GM21723 (cell line): ENCODE measurements at regions not wholly inside any gene's neighbourhood (a gene's known extent, or its start where the extent isn't known, plus 50 kb on each side); places are given as distances from the start of the nearest gene placed in this dataset.
"Not testable (repeated sequence)": the region's sequence is repeated elsewhere in the genome, so short reads cannot be mapped to it uniquely, and the experiment has no call there.

Experiments used
- ATAC-seq: cut with Tn5 transposase; IDR thresholded peaks from one replicate; pipeline ENCODE4 v1.9.1; 2021; ENCODE audit warnings: mild to moderate bottlenecking, moderate library complexity; ENCODE audit not compliant: unreplicated experiment

DNA sequence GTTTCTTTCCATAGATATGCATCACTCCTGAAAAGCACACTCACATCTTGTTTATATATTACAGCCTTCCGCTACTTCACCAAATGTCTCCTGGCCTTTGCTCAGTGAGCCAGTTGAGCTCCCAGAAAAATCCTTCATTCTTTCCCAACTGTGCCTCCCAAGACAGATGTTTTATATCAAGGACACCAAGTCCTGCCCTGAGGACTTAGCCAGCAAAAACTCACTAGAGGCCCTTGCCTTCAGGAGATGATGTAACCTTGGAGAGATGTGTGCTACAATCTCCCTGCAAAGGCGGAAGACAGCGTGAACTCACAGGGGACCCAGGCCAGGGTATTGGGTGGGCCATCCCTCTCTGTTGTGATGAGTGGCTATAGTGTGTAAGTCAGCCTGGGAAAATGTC is 86.1 kb upstream of the CTAGE1 start:
- no peak for ATAC-seq

DNA sequence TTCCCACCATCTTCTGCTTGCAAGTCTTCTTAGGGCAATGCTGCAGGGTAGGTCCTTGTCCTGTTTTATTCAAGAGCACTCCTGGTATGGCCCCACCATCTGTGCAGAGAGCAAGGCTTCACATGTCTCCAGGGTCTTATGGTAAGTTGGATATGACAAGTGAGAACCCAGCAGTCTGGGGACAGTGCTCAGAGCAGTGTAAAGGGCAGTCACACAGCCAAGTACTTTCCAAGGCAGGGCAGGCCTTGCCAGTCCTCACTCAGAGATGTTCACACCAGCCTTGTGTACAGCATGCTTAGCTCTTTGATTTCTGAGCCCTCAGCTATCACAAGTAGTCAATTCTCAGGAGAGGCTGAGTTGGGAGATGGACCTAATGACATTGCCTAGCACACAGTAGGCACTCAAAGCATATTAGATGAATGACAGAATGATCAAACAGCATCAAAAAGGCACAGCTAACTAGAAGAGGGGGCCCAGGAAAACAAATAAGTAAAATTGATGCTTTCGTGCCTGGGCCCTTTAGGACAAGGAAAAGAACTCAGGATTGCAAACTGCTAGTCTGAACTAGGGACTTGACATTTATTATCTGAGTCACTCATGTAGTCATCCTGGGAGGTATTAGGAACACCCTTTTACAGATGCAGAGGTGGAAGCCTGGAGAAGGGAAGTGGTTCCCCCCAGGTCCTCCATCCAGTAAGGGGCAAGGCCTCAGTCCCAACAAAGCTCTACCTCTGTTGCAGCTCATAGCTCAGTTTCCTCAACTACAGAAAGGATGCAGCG is 86.7 kb upstream of the CTAGE1 start:
- no peak for ATAC-seq

DNA sequence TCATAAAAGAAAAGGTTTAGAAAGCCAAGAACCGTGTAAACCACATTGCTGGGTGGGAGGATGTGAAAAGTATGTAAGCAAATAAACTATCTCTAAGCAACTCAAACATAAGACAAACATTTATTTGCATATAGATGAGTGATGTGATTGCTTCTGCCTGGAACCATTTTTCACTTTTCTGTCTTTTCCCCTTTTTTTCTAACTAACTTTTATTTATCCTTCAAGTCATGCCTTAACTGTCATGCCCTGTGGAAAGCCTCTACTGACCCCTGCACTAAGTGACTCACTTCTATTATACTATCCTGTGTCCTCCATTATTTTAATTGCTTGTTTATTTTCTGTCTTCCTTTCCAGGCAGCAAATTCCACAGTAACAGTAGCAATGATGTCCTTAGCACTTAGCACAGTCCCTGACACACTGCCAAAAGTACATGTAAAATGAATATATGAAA is 87.5 kb upstream of the CTAGE1 start:
- no peak for ATAC-seq

DNA sequence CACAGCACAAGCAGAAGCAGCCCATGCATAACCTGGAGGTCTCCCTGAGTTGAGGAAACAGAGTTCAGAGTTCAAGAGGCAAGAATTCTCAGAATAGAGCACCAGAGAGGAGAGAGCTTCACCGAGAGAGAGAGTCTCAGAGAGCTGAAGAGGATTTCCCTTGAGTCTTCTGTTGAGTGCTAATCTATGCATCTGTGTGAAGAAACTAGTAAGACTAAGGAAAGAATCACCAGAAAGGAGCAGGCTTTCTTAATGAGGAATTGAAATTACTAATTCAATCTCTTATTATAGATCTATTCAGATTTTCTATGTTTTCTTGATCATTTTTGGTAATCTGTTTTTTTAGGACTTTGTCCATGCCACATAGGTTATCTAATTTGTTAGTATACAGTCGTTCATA is 89.3 kb upstream of the CTAGE1 start:
- no peak for ATAC-seq

GRCh38 chr18:22509423-22509822 is 91.7 kb upstream of the CTAGE1 start:
- no peak for ATAC-seq

DNA sequence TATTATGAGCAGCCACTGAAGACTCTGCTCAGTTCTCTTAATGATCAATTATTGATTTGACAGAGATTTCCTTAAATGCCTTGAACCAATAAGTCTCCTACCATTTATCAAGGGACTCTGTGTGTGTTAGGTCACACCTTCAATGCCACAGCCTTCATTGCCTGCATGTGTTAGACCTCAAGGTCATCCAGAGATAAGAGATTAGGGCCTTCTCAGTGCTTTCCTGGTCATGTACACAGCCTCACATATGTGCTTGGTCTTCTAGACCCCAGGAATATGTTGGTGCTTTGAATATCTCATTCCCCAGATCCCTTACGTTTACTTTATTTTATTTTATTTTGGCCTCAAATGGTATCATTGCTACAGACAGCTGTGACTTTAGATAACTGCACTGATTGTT is 93.0 kb upstream of the CTAGE1 start:
- no peak for ATAC-seq

DNA sequence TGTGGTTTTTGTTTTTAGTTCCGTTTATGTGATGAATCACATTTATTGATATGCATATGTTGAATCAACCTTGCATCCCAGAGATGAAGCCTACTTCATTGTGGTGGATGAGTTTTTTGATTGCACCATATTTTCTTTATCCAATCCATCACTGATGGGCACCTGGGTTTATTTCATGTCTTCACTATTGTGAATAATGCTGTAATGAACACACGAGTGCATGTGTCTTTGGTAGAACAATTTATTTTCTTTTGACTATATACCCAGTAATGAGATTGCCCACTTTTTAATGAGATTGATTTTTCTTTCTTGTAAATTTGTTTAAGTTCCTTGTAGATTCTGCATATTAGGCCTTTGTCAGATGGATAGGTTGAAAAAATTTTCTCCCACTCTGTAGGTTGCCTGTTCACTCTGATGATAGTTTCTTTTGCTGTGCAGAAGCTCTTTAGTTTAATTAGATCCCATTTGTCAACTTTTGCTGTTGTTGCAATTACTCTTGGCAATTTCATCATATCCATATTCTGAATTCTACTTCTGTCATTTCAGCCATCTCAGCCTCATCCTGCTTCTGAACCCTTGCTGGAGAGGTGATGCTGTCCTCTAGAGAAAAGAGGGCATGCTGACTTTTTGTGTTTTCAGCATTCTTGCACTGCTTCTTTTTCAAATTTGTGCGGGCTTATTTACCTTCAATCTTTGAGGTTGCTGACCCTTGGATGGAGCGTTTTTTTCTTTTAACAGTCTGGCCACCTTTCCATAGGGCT is 96.2 kb upstream of the CTAGE1 start:
- ATAC-seq: no peak

DNA sequence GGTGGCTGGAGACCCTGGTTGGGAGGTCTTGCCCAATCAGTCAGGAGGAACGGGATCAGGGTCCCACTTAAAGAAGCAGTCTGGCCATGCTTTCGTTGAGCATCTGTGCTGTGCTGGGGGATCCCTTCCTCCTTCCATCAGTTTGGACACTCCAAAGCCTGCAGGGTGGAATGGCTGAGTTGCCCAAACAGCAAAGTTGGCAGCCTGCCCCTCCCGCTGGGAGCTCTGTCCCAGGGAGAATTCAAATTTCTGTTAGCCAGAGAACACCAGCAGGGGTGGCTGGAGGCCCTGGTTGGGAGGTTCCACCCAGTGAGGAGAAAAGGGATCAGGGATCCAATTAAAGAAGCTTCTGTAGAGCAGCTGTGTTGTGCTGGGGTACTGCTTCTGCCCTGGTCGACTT is 96.9 kb upstream of the CTAGE1 start:
- ATAC-seq: no peak

DNA sequence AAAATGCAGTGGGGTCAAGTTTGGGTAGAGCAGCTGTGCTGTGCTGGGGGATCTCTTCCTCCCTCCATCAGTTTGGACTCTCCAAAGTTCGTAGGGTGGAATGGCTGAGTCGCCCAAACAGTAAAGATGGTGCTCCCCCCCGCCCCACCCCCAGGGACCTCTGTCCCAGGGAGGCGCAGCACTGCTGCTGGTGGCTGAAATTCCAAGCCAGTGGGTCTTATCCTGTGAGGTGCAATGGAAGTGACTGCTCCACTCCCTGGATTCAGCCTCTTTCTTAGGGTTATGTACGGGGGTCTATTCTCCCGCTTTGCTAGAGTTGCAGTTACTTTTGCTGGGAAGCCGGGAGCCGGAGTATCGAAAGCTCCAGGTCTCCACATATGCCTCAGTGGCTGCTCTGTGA is 97.5 kb upstream of the CTAGE1 start:
- ATAC-seq: no peak

- ATAC-seq: no peak
Observed at GRCh38 chr18:22517356-22517755, 99.6 kb upstream of the CTAGE1 start.

- no peak for ATAC-seq
Observed at GRCh38 chr18:22521026-22521707, 103.5 kb upstream of the CTAGE1 start.

DNA sequence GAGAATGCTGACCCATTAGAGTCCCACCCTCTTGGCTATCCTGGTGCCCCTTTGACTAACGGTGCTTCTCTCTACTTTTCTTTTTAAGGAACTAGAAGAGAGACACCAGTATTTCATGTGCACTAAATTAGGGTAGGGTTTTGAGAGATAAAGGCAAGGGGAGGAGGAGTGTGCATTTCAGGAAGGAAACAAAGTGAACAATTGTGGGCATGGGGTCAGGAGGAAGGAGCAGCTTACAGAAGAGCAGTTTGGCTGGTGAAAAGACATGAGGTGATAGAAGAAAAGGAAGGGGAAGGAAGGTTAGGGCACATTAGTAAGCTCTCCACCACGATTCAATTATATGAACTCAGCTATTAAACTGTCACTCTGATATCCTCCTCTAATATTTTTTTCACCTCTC is 105.8 kb upstream of the CTAGE1 start:
- no peak for ATAC-seq

- no peak for ATAC-seq
Observed at GRCh38 chr18:22524783-22525182, 107.1 kb upstream of the CTAGE1 start.

DNA sequence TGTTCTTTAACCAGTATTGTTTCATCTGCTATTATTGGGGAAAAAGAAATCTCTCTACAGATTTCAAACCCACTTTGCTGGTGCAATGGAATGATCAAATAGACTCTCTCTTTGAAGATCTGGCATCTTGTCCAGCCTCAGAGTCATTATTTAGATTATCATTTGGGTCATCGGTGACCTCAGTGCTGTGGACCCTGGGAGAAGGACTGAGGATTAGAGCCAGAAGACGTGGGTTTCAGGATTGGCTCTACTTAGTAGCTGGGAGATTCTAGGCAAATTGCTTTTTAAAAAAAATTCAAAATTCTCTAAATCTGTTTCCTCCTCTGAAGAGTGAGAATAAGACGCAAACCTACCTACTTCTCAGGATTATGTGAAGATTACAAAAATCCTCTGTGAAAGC is 107.6 kb upstream of the CTAGE1 start:
- no peak for ATAC-seq

GRCh38 chr18:22525883-22526282 is 108.2 kb upstream of the CTAGE1 start:
- ATAC-seq: no peak

DNA sequence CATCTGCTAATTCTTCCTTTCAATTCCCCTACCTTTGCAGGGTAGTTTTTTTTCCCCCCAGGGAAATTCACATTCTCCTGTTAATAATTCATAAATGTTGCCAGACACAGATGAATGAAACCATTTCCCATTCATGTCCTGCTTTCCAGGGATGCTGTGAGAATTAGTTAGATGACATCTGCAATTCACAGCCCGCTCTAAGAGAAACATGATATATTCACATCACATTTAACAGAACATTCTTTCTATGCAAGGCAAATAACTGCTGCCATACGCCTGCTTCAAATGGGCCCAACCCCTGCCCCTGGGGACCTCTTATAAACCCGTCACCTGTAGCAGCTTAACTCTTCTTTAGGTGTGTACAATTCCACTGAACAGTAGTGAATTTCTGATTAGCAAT is 110.6 kb upstream of the CTAGE1 start:
- no peak for ATAC-seq

GRCh38 chr18:22534706-22535105 is 117.0 kb upstream of the CTAGE1 start:
- not testable (repeated sequence) for ATAC-seq

DNA sequence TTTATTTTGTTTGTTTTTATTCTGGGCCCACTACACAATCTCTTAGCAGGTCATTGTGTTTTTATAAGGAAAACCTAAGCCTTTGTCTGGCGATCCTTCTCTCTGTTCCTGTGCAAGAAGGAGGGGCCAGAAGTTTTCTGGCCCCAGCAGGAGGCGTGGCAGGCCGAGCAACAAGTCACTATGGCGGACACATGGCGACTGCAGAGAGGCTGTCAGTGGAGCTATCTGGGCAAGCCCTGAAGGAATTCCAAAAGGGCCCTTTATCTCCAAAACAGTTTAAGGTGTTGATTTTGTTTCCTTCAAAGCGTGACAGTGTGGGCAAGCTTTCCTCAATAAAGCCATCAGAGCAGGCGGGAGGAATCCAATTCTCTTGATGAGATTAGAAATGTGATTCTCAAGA is 118.8 kb upstream of the CTAGE1 start:
- ATAC-seq: no peak

DNA sequence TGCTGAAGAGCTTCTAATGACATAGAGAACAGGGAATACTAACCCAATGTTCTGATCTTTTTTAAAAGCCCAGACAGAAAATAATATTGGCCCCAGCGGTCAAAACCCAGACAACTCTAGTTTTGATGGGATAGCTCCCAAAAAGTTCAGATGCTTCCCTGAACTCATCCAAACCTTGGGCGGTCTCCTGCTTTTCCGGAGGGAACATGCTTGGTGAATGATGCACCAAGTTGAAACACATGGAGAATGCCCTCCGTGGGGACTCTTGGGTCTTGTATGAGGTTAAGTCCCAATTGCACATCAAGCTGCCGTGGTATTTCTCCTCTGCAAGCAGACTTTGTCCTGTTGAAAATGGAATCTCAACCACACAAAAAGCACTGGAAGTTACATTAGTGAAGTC is 120.7 kb upstream of the CTAGE1 start:
- no peak for ATAC-seq

GRCh38 chr18:22539051-22539765 is 121.5 kb upstream of the CTAGE1 start:
- ATAC-seq: no peak

DNA sequence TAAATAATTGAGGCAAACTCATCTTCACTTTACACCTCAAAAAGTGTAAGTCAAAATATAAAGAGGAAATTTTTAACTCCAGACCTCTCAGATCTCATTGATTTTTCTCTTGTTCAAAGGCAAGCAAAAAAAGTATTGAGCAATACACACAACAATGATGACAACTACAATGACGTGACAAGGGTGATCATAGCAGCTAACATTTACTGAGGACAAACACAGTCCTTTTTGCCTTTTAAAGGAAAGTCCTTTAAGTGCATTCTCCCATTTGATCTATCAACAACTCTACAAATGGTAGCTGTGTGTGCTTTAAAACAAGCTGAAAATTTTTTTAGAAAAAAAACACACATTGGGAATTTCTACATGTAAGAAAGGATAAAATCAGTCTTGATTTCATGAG is 123.5 kb upstream of the CTAGE1 start:
- no peak for ATAC-seq
